Activated CD4-positive, alpha-beta T cell treated with anti-CD3 and anti-CD28 coated beads for 48 hours (primary cell): ENCODE measurements at regions not wholly inside any gene's neighbourhood (a gene's known extent, or its start where the extent isn't known, plus 50 kb on each side); places are given as distances from the start of the nearest gene placed in this dataset.
"Not testable (repeated sequence)": the region's sequence is repeated elsewhere in the genome, so short reads cannot be mapped to it uniquely, and the experiment has no call there.

Experiments
- DNase-seq: peaks from one replicate; pipeline ENCODE4 v3.0.0-alpha.2; 2020

DNA sequence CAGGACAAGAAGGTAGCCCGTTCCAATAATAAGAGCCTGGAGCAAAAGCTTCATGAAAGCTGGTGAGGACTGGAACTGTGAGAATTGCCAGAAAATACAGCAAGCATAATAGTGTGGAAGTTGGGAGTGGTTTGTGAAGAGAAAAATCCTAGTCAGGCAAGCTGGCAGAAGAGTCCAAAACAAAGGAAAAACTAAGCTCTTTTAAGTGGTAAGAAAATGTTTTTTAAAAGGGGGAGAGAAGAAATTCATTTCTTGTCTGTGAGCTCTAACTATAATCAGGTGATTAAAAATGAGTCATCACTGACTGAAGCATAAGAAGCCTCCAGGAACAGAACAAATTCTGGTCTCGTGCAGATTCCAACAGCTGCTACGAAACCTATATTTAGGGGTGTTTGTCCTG lies 102.6 kb downstream of the CAAP1 start:
- DNase-seq: no peak

DNA sequence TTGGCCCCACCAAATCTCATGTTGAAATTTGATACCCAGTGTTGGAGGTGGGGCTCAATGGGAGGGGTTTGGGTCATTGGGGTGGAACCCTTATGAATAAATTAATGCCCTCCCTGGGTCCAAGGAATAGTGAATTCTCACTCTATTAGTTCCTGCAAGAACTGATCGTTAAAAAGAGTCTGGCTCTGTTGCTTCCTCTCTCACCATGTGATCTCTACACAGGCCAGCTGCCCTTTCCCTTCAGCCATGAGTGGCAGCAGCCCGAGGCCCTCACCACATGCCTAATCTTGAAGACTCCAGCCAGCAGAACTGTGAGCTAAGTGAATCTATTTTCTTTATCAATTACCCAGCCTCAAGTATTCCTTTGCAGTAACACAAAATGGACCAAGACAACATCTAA lies 106.0 kb downstream of the CAAP1 start:
- DNase-seq: no peak

DNA sequence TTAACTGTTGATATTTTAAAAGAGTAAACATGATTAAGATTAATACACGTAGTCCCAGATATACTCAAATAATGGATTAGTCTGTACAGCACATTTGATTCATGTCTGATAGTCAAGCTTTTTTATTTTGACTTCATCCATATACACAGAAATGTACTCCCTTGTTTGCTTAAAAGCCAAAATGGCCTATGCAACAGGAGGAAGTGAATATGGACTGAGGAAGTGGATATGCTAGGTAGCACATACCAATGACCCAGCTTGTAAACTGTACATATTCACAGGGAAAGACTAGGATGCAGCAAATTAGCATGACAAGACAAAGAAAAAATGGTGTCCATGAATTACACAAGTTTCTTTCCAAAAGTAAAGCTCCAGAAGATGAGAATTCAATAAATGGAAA lies 109.7 kb downstream of the CAAP1 start:
- DNase-seq: no peak

DNA sequence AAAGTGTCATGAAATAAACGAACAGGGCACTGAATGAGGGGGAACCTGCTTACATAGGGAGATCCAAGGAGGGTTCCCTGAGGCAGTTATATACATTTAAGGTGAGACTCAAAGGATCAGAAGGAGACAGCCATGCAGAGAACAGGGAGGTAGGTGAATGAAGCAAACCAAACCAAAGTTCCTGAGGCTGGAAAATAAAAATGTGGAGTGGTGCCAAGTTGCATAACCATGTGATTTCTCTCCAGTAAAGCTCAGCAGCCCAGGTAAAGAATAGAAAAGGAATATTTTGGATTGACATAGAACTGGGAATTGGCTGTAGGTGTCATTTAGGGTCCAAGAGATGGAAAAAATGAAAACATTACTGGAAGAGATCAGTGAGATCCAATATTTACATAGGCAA lies 110.7 kb downstream of the CAAP1 start:
- no peak for DNase-seq

DNA sequence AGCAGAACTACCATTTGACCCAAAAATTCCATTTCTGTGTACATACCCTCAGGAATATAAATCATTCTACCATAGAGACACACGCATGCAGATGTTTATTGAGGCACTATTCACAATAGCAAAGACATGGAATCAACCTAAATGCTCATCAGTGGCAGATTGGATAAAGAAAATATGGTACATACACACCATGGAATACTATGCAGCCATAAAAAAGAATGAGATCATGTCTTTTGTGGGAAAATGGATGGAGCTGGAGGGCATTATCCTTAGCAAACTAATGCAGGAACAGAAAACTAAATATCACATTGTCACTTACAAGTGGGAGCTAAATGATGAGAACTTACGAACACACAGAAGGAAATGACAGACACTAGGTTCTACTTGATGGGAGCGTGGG lies 112.3 kb downstream of the CAAP1 start:
- DNase-seq: not testable (repeated sequence)

DNA sequence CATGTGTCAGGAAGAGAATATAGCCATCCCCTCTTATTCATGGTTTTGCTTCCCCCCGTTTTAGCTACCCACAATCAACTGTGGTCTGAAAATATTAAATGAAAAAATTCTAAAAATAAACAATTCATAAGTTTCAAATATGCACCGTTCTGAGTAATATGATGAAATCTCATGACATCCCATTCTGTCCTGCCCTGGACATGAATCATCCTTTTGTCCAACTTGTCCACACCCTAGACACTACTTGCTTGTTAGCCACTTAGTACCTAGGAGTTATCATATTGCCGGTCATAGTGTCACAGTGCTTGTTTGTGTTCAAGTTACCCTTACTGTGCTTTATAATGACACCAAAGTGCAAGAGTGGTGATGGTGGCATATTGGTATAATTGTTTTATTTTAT lies 113.5 kb downstream of the CAAP1 start:
- DNase-seq: no peak

DNA sequence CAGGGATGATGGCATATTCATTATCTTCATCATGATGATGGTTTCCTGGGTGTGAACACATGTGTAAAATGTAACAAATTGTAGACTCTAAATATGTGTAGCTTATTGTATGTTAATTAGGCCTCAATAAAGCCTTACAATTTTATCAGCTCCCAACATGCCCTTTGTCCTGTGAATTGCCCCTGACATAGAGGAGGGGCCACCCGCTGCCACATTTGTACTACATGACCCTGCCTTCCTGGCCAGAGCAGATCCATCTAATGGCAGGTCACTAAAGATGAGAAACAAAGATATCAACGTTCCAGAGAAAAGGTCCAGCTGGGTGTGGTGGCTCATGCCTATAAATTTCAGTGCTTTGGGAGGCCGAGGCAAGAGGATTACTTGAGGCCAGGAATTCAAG lies 117.2 kb downstream of the CAAP1 start:
- no peak for DNase-seq

DNA sequence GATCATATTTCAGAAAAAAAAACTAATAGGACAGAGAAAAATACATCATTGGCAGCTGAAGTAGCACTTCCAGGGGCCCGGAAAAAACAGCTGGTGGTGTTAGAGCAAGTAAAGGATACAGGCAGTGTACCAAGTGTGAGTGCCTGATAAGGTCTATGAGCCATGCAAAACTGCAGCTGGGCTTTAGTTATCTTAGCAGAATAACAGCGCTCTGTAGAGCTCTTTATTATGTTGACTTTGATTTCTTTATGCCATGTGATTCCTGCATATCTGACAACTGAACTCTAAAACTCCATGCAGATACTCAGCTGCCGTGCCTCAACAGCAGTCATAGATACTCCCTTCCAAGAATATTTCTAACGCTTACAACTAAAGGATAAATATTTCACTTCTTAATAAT lies 119.5 kb downstream of the CAAP1 start:
- no peak for DNase-seq

DNA sequence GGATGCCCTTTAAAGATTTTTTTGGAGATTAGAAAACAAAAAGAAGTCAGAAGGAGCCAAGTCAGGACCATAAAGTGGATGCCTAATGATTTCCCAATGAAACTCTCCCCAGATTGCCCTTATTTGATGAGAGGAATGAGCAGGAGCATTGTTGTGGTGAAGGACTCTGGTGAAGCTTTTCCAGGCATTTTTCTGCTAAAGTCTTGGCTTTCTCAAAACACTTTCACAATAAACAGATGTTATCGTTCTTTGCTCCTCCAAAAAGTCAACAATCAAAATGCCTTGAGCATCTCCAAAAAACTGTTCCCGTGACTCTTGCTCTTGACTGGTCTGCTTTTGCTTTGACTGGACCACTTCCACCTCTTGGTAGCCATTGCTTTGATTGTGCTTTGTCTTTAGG lies 121.8 kb downstream of the CAAP1 start:
- no peak for DNase-seq

DNA sequence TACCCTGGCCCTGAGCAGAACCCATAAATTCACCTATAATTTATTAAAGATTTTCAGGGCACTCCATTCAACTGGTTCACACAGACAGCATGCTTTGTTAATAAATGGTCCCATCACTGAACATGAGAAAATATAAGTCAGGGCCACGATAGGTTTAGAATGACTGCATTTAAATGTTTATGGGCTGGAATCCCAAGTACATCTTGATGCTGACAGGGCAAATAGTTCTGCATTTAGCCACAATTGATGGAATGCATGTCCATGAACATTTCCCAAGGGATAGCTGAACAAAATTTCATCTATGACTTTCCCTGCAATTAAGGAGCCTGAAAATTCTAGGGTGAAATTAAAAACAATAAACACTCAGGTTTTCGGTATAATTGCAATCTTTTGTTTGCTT lies 124.5 kb downstream of the CAAP1 start:
- no peak for DNase-seq

DNA sequence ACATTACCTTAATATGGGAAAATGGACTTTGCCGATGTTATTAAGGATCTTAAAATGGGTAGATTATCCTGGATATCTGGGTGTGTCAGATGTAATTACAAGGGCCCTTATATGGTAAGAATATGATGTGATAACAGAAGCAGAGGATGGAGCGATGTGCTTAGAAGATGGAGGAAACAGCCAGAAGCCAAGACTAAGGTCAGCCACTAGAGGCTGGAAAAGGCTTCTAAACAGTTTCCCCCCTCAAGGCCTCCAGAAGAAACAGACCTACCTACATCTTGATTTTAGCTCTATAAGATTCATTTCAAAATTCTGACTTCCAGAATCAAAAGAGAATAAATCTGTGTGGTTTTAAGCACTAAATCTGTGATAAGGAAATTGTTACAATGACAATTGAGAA lies 131.9 kb downstream of the CAAP1 start:
- DNase-seq: no peak

DNA sequence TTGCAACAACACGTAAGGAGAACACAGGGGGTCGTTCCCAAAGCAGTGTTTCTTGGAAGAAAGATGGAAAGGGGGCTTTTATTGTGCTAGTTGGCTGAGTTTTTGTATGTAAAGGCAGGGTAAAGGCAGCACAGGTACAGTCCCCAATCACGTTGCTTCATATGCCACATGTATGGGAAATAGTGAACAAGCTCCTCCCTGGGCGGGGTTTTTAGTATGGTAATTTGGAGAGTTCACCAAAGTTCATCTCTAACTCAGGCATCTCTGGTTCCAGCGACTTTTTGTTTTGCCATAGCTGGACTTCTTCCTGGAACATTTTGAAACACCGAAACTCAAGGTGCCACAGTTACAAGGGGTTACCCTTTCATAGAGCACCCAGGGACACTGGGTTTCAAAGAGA lies 133.9 kb downstream of the CAAP1 start:
- DNase-seq: no peak

DNA sequence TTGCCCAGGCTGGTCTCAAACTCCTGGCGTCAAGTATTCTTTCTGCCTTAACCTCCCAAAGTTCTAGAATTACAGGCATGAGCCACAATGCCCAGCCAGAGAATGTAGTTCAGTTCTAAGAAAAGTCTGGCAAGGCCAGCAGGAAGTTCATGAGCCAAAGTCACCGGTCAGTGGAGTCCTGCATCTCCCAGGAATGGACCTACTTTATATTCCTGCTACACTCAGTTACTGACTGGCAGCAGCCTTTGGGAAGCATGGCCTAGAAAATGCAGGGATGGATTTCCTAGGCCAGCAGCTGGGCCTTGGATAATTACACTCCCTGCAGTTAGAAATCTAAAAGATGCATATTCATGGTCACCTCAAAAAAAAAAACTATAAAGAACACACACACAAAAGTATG lies 135.7 kb downstream of the CAAP1 start:
- no peak for DNase-seq

DNA sequence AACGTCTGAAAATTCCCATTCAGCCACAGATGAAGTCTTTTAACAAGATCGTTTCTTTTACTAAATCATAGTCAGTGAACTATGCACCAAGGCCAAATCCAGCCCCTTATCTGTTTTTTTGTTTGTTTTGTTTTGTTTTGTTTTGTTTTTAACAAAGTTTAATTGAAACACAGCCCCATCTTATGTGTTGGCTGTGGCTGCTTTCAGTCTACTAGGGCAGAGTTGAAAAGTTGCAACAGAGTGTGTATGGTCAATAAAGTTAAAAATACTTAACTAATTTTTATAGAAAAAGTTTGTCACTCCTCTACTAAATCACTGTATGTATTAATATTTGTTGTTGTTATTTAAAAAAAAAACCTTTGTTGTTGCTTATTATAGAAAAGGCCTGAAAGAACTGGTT lies 137.1 kb downstream of the CAAP1 start:
- no peak for DNase-seq

DNA sequence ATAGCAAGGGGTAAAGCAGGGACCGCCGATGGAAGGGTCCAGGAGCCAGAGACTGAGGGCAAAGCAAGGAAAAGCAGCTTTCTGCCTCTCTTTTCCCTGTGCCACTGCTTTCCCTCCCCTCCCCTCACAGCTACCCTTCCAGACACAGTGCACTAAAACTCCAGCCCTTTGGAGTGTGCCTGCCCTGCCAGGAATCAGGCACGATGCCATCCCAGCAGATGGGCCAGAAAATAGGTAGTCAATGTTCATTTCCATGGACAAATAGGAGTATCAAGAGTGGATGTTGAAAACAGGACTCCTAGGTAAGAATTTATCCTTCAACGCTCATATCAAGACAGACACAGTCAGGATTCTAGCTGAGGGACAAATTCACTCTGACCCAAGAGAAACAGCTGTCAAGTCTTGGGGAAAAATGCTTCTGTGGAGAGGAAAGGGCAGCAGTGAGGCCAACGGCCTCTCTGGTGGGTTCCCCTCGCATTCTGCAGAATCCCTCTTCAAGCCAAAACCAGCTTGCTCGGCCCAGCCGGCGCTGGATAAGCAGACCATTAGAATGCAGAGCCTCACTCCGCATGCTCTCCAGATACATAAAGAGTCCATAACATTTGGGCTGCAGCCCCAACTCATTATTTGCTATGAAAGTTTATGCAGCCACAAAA lies 138.0 kb downstream of the CAAP1 start:
- DNase-seq: no peak

DNA sequence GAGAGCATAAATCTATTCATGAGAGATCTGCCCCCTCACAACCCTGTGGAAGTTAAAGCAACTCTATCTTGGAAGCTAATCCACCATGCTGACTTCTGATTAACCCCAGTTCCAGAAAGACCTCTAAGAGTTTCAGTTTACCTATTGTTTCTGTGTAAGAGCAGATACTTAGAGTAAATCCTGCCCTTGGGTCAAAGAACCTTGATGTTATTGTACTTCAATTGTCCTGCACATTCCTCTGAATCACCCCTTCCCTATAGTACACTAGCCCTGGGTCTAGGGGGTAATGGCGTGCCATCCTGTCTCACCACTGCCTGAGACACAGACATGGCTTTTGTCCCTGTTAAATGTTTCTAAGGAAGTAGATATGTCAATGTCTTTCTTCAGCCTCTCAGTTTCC lies 138.6 kb downstream of the CAAP1 start:
- DNase-seq: no peak

DNA sequence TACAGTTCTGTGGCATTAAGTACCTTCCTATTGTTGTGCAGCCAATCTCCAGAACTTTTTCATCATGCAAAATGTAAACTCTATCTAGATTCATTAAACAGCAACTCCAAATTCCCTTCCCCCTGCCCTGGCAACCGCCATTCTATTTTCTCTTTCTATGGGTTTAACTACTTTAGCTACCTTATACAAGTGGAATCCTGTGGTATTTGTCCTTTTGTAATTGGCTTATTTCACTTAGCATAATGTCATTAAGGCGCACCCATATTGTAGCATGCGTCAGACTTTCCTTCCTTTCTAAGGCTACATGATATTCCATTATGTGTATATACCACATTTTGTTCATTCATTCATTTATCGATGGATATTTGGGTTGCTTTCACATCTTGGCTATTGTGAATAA lies 142.4 kb downstream of the CAAP1 start:
- DNase-seq: no peak

DNA sequence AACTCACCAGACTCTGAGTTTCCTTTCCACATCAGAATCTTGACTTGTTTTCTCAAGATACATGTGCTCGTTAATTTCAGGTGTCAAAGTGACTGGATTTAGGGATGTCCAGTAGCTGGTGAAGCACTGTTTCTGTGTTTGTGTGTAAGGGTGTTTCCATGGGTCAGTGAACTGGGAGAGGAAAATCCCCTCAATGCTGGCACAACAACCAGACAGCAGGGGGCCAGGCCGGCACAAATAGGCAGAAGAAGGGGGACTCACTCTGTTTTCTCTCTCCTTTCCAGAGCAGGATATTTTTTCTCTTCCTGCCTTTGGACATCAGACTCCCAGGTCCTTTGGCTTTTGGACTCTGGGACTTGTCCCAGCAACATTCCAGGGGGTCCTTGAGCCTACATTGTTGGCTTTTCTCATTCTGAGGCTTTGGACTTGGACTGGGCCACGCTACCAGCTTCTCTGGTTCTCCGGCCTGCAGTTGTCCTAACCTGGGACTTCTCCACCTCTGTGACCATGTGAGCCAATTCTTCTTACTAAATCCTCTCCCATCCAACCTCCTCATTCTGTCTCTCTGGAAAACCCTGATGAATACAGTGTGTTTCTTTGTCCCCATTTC lies 144.0 kb downstream of the CAAP1 start:
- no peak for DNase-seq

DNA sequence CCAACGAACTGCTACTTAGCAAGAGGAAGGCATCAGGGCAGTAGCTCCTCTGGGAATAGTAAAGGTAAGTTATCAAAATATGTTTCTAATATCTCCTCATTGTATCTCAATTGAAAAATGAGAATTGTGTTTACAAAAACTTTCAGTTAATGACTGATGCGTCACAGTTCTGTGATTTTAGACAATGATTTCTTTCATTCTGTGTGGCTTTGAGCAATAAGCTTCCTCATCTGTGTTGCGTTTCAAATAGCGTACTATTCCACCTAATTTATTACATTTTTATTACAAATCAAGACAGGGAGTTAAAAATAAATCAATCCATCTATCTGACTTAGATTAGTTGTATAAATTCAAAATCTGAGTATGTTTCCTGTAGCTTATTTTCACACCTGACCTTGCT lies 145.0 kb downstream of the CAAP1 start:
- DNase-seq: no peak

DNA sequence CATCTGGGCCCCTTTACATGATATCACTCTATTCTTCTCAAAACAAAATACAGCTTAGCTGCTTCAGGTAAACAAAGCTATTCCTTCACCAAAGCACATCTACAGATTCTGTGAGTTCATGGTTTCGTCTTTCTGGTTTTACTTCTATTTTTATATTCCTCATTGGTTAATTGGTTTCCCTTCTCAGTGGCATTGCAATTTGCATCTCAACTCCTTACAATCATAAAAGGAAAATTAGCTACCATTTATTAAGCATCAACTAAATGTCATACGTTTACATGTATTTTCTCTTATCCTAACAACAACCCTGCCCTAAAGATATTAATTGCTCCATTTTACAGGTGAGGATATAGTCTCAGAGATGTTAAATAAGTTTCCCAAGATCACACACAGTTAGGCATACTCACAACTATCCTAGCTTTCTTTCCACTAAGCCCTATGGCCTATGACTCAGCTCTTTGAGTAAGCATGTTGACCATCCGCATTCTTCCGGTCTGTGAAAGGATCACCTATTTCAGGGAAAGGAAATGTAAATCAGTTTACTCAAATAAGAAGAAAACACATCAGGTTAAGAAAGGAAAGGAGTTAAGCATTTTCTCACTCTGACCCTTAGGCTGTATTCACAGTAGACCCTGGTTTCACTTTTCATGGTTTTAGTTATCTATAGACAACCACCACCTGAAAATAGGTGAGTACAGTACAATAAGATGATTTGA lies 146.1 kb downstream of the CAAP1 start:
- no peak for DNase-seq

DNA sequence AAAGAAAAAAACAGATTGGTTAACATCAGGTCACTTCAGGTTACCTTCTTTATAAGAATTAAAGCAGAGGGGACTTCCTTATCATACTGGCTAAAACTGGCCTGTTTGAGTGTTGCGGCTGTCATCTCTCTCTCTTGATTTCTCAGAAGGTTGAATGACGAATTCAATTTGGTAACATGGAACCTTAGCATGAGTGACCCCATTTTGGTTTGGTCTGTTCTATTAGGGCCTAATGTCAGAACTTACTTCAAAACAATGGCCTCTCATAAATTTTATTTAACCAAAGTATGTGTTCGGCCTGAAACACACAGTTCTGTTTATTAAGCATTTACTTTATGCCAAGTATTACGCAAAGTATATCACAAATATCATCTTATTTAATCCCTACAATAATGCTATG lies 147.5 kb downstream of the CAAP1 start:
- no peak for DNase-seq

DNA sequence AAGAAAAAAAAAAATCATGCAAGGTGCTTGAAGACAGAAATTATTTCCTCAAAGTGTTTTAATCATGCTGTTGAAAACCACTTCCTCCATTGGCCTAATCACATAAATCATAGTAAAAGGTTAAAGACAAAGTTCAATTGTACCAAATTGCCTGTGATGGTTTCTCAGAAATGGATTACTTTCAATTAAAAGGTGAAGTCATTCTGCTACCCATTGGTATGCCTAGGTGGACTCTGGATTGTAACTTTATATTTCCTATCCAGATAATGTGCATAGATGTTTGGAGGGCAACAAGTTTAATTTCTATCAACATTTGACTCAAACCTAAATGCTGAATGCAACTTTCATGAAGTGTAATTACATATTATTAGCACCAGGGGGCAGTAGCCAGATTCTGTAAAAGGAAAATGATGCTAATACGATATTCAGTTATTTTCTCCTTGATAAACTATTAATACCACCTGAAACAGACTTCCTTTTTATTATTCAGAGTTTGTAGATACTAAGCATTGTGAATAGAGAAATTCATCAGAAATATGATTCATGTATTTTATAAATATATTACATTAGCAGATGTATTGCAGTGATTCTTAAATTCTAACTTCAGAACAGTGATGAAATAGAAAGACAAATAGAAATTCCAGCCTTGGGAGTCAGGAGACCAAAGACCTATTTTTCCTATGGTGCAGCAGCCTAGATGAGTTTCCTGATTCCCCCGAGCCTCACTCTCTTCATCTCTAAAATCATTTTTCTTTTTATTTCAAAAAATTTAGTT lies 148.2 kb downstream of the CAAP1 start:
- no peak for DNase-seq

DNA sequence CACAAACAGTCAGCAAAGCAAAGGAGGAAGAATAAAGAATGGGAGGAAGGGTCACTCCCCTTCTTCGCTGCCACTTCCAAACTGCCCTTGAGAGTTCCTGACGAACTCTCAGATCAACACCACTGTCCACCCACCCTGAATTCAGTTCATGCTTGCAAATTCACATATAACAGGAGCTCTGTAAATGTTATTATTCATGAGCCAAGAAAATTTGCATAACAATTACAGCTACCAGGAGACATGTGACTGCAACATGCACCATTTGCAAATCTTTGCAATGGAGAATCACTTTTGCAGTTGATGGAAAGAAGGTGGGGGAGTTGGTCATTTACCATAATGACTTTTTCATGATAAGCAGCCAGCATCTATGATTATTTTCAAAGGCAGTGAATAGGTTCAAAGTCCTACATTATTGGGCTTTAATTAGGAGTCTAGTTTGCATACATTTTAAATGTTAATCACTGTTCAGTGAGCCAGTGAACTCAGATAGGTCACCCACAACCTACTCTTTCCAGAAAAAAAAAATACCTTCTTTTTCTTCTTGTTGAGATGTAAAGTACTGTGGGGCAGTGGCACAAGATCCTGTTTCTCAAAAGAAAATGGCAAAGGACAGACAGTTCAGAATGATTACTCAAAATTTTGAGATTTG lies 149.7 kb downstream of the CAAP1 start:
- no peak for DNase-seq
